ENCODE measurements at regions not wholly inside any gene's neighbourhood (a gene's known extent, or its start where the extent isn't known, plus 50 kb on each side); places are given as distances from the start of the nearest gene placed in this dataset.

DNA sequence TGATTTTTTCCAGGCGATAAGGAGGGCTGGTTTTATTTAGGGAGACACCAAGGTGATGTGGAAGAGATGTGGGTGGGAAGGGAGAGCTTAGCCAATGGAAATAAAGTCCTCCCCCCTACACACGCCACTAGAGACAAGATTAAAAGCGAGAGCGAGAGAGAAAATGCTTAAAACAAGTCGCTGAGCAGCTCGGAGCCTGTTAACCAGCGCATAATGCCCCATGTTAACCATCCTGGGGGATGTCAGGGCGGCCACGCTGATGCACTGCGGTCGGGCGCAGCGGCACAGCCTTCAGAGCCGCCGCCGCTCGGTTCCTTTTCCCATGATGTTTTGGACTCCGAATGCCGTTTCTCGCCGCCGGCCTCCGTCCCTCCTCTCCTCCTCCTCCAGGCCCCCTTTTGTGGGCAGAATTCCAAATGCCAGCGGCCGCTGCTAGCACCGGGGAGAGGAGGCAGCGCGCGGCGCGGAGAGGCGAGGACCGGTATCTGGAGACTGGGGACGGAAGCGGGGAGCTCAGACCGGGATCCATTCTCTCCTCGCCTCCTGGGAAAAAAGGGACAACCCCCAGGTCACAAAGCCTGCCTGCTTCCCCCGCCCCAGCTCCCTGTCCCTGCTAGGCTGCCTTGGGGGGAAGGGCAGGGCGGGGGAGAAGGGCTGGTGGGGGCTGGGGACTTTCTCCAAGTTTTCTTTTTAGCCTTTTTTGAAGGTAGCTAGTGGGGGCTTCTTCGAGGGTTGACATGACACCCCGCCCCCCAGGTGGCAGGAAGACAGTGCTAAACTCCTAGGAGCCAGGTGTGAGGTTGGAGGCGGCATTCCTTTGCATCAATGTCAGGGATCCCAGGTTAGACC lies 98.1 kb upstream of the CCL2 start:
- no peak for ATAC-seq (ENCODE audit: low read depth)
- no peaks in the 10 kb centered on the region for H3K36me3 Mint-ChIP-seq

DNA sequence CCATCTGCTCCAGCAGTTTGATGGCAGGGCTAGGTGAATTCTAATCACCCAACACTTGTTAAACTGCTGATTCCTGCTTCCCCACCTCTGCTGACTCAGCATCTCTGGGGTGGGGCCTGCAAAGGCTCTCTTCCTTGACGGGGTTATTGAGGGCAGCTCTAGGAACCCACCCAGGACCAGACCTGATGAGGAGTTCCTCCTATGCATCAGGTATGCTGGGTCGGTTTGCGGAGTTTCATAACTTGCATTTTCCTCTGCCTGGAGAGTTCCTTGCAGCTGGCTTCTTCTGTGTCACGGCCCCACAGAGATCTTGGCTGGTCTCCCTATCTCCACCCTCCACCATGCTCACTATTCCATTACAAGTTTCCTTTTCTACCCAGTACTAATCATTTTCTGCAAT lies 93.4 kb upstream of the CCL2 start:
- peaks cover 35% of the 10 kb centered on the region for H3K27me3 Mint-ChIP-seq

More for the DNA sequence above, 98.1 kb upstream of the CCL2 start:
- Mint-ChIP-seq H3K27me3 (peaks cover 54% of the 10 kb centered on the region), H3K4me1 (peaks cover 16% of the 10 kb centered on the region), H3K4me3 (no peak overlapping the region), H3K9me3 (peaks cover 1% of the 10 kb centered on the region), H3K27ac (no peak overlapping the region)
- DNase-seq: no peak
- POLR2A ChIA-PET: no interaction called here

DNA sequence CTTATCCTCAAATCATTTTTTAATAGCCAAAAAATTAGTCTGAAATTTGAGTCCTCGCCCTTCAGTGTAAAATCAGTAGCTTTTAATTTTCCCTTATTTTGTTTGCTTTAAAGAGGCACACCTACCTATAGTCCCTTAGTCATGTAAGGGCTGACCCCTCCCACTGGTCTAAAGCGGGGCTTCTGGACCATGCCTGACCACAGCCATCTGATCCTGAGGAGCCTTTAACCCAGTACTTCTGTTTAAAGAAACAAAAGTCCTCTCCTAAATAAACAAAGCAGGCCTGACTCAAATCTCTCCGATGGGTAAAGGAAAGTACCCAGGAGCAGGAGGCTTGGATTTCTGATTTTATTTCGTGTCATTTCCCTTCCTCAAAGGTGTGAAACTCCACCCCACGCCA lies 92.0 kb upstream of the CCL2 start:
- Mint-ChIP-seq H3K27me3 (peaks cover 23% of the 10 kb centered on the region), H3K27ac (no peak overlapping the region), H3K9me3 (peaks cover 1% of the 10 kb centered on the region), H3K4me1 (peaks cover 3% of the 10 kb centered on the region), H3K36me3 (no peaks in the 10 kb centered on the region), H3K4me3 (no peak overlapping the region)
- ATAC-seq (ENCODE audit: low read depth): no peak
- no peak for DNase-seq
- POLR2A ChIA-PET: no interaction called here

More for the DNA sequence above, 93.4 kb upstream of the CCL2 start:
- Mint-ChIP-seq H3K4me1 (peaks cover 3% of the 10 kb centered on the region), H3K27ac (no peak overlapping the region), H3K9me3 (peaks cover 1% of the 10 kb centered on the region), H3K4me3 (no peak overlapping the region), H3K36me3 (no peaks in the 10 kb centered on the region)
- ATAC-seq (ENCODE audit: low read depth) (no peak), DNase-seq (no peak)
- POLR2A ChIA-PET: no interaction called here

GRCh38 chr17:34163646-34164045 lies 91.4 kb upstream of the CCL2 start:
- POLR2A ChIA-PET: no interaction called here
- Mint-ChIP-seq H3K36me3 (no peaks in the 10 kb centered on the region), H3K4me1 (peaks cover 3% of the 10 kb centered on the region), H3K4me3 (no peak overlapping the region), H3K9me3 (no peaks in the 10 kb centered on the region), H3K27ac (no peak overlapping the region), H3K27me3 (peaks cover 20% of the 10 kb centered on the region)
- ATAC-seq (ENCODE audit: low read depth): no peak
- no peak for DNase-seq

DNA sequence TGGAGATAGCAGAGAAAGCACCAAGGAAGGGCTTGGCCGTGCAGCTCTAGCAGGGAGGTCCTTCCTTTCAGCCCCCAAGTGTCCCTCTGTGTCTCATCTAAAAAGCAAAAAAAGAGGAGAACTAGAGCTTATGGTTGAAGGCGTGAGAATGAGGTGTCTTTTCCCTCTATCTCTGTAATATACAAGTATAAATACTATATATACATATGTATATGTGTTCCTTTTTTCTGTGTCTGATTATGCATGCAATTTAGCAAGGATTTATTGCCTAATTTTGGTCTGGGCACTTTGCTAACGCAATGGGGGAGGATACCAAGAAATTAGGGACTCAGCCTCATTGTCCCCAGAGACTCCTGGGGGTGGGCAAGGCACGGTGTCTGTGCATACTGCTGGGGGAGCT lies 90.2 kb upstream of the CCL2 start:
- ATAC-seq (ENCODE audit: low read depth): no peak
- Mint-ChIP-seq H3K4me3 (no peak overlapping the region), H3K36me3 (no peaks in the 10 kb centered on the region), H3K27ac (no peak overlapping the region), H3K27me3 (peaks cover 17% of the 10 kb centered on the region), H3K9me3 (no peaks in the 10 kb centered on the region), H3K4me1 (peaks cover 3% of the 10 kb centered on the region)
- POLR2A ChIA-PET: no interaction called here
- no peak for DNase-seq

GRCh38 chr17:34166352-34166751 lies 88.7 kb upstream of the CCL2 start:
- Mint-ChIP-seq H3K9me3 (no peaks in the 10 kb centered on the region), H3K4me1 (peaks cover 4% of the 10 kb centered on the region), H3K27ac (no peak overlapping the region), H3K27me3 (peaks cover 17% of the 10 kb centered on the region), H3K36me3 (no peaks in the 10 kb centered on the region), H3K4me3 (no peak overlapping the region)
- ATAC-seq (ENCODE audit: low read depth) (no peak), DNase-seq (no peak)
- POLR2A ChIA-PET: no interaction called here

DNA sequence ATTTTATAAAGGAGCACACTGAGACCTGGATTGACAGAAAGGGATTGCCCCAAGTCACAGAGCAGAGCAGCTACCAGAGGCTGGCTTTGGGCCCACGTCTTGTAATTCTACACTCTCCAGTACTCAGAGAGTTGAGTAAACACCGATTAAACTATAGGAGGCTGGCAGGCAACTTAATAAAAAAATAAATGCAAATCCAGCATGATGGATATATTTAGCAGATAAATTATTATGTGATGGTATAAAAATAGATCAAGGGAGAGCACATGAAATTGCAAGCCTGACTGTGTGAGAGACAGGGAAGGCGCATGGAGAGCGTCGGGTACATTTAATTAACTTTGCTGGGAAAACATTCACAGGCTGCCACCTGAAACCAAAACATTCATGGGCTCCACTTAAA lies 87.7 kb upstream of the CCL2 start:
- H3K27ac Mint-ChIP-seq: no peak overlapping the region
- H3K4me1 Mint-ChIP-seq: peaks cover 8% of the 10 kb centered on the region
- no peaks in the 10 kb centered on the region for H3K9me3 Mint-ChIP-seq
- DNase-seq (no peak), ATAC-seq (ENCODE audit: low read depth) (no peak)
- H3K36me3 Mint-ChIP-seq: no peaks in the 10 kb centered on the region
- H3K4me3 Mint-ChIP-seq: no peak overlapping the region
- peaks cover 17% of the 10 kb centered on the region for H3K27me3 Mint-ChIP-seq
- POLR2A ChIA-PET: no interaction called here

GRCh38 chr17:34168989-34169388 lies 86.1 kb upstream of the CCL2 start:
- Mint-ChIP-seq H3K27ac (no peak overlapping the region), H3K4me1 (peaks cover 5% of the 10 kb centered on the region), H3K36me3 (no peaks in the 10 kb centered on the region), H3K9me3 (no peaks in the 10 kb centered on the region), H3K27me3 (peaks cover 13% of the 10 kb centered on the region), H3K4me3 (no peak overlapping the region)
- no peak for DNase-seq
- ATAC-seq (ENCODE audit: low read depth): no peak
- POLR2A ChIA-PET: no interaction called here

DNA sequence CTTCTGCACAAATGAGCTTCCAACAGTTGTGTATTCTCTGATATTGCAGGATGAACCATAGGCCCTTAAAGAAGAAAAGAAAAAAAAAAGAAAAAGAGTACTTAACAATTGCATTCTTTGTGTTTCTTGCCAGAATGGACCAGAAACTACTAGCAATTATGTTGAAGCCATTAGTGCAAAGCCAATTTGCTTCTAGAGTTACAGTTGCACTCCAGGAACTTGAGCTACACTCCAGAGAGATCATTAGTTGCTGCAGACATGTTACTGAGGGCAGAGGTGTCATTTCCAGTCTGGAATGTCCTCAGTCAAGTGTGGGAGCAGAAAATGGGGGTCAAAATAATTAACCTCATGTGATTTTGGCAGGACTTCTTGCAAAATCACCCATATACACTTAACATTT lies 85.6 kb upstream of the CCL2 start:
- Mint-ChIP-seq H3K4me1 (peaks cover 5% of the 10 kb centered on the region), H3K9me3 (no peaks in the 10 kb centered on the region), H3K36me3 (no peaks in the 10 kb centered on the region), H3K27ac (no peak overlapping the region), H3K27me3 (peaks cover 13% of the 10 kb centered on the region), H3K4me3 (no peak overlapping the region)
- no peak for ATAC-seq (ENCODE audit: low read depth)
- no peak for DNase-seq
- POLR2A ChIA-PET: no interaction called here

DNA sequence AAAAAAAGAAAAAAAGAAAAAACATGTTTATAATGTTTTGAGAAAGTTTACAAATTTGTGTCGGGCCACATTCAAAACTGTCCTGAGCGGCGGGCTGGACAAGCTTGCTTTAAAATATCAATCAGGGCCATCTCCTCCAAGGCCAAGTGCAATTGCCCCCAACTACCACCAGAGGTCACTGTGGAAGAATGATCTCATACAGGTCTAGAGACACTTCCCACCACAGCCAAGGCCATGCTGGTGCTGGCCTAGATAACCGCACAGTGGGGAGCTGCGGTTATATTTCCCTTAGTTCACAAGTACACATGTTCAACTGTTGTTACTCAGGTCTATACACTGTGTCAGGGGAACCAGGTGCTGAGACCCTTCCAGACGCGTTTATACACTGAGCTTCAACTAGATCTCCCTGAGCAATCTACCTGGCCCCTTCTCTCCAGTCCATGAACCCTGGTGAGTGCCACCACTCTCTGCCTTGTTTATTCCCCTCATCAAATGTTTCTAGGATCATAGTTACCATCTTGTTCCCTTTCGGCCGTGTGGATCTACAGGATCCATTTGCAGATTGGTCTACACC lies 83.8 kb upstream of the CCL2 start:
- Mint-ChIP-seq H3K4me3 (no peak overlapping the region), H3K27ac (no peak overlapping the region), H3K4me1 (peaks cover 5% of the 10 kb centered on the region), H3K36me3 (no peaks in the 10 kb centered on the region), H3K27me3 (peaks cover 7% of the 10 kb centered on the region), H3K9me3 (no peaks in the 10 kb centered on the region)
- ATAC-seq (ENCODE audit: low read depth) (peak; percentile 86), DNase-seq (peak; percentile 56)
- POLR2A ChIA-PET: no interaction called here

DNA sequence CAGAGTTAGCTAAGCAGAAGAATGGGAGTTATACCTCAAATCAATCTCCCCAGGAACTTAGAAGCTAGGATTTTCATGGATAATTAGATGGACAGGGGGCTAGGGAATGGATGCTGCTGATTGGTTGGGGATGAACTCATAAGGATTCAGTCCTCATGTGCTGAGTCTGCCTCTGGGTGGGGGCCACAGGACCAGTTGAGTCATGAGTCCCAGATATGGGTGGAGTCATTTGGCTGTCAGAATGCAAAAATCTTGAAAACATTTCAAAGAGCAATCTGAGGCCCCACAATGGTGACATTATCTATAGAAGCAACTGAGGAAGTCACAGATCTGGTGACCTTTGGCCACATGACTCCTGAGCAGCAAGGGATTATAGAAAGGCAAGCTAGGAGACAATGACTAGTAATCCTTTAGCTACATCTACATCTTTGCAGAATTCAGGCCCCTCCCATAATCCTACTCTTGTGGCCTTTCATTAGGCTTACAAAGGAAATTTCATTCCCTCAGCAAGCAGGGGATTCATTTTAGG lies 82.6 kb upstream of the CCL2 start:
- POLR2A ChIA-PET: no interaction called here
- no peak overlapping the region for H3K27ac Mint-ChIP-seq
- DNase-seq (no peak), ATAC-seq (ENCODE audit: low read depth) (no peak)
- H3K4me1 Mint-ChIP-seq: peaks cover 6% of the 10 kb centered on the region
- no peak overlapping the region for H3K4me3 Mint-ChIP-seq
- H3K27me3 Mint-ChIP-seq: peaks cover 15% of the 10 kb centered on the region
- H3K36me3 Mint-ChIP-seq: no peaks in the 10 kb centered on the region
- no peaks in the 10 kb centered on the region for H3K9me3 Mint-ChIP-seq

GRCh38 chr17:34173241-34173640 lies 81.8 kb upstream of the CCL2 start:
- Mint-ChIP-seq H3K27me3 (peaks cover 15% of the 10 kb centered on the region), H3K27ac (no peak overlapping the region), H3K36me3 (no peaks in the 10 kb centered on the region), H3K4me1 (peaks cover 6% of the 10 kb centered on the region), H3K4me3 (no peak overlapping the region), H3K9me3 (no peaks in the 10 kb centered on the region)
- POLR2A ChIA-PET: no interaction called here
- DNase-seq (no peak), ATAC-seq (ENCODE audit: low read depth) (no peak)

GRCh38 chr17:34174496-34174895 lies 80.6 kb upstream of the CCL2 start:
- no peaks in the 10 kb centered on the region for H3K9me3 Mint-ChIP-seq
- no peak for DNase-seq
- H3K4me1 Mint-ChIP-seq: peaks cover 6% of the 10 kb centered on the region
- H3K36me3 Mint-ChIP-seq: no peaks in the 10 kb centered on the region
- ATAC-seq (ENCODE audit: low read depth): no peak
- POLR2A ChIA-PET: no interaction called here
- H3K27ac Mint-ChIP-seq: no peak overlapping the region
- H3K4me3 Mint-ChIP-seq: no peak overlapping the region
- peaks cover 14% of the 10 kb centered on the region for H3K27me3 Mint-ChIP-seq

- POLR2A ChIA-PET: no interaction called here
- ATAC-seq (ENCODE audit: low read depth) (no peak), DNase-seq (no peak)
- no peaks in the 10 kb centered on the region for H3K36me3 Mint-ChIP-seq
- no peaks in the 10 kb centered on the region for H3K9me3 Mint-ChIP-seq
- peaks cover 5% of the 10 kb centered on the region for H3K4me1 Mint-ChIP-seq
- no peak overlapping the region for H3K27ac Mint-ChIP-seq
- no peak overlapping the region for H3K4me3 Mint-ChIP-seq
- H3K27me3 Mint-ChIP-seq: peaks cover 25% of the 10 kb centered on the region
Measured at GRCh38 chr17:34176440-34176839, 78.6 kb upstream of the CCL2 start.
